VCaP (cell line): ENCODE measurements at regions not wholly inside any gene's neighbourhood (a gene's known extent, or its start where the extent isn't known, plus 50 kb on each side); places are given as distances from the start of the nearest gene placed in this dataset.

Experiments
- H3K27ac ChIP-seq: fragments of 450-650 bp; 2 replicates; pipeline ENCODE4 v1.5.1; 2017
- CTCF ChIP-seq: fragments of 450-650 bp; conservative IDR thresholded peaks from 2 replicates; pipeline ENCODE4 v1.5.1; 2017; ENCODE audit warnings: mild to moderate bottlenecking, moderate library complexity

GRCh38 chr3:17979911-17980310, 237.5 kb upstream of the TBC1D5 start:
- H3K27ac ChIP-seq, result no peak overlapping the region
- no peak for TF ChIP-seq CTCF

GRCh38 chr3:17979252-17979651, 236.8 kb upstream of the TBC1D5 start:
- H3K27ac ChIP-seq, result no peak overlapping the region
- peak; percentile 48 for TF ChIP-seq CTCF

- peak overlapping the region; percentile 71 for H3K27ac ChIP-seq
- TF ChIP-seq CTCF, result peak; percentile 59
Measured at GRCh38 chr3:17974206-17974841, 231.9 kb upstream of the TBC1D5 start.

- no peak for TF ChIP-seq CTCF
- H3K27ac ChIP-seq, result peak overlapping the region; percentile 71
Measured at GRCh38 chr3:17972959-17973906, 230.8 kb upstream of the TBC1D5 start.

- peak overlapping the region; percentile 71 for H3K27ac ChIP-seq
Measured at GRCh38 chr3:17972476-17972875, 230.0 kb upstream of the TBC1D5 start.

GRCh38 chr3:17972030-17972429, 229.6 kb upstream of the TBC1D5 start:
- H3K27ac ChIP-seq, result peak overlapping the region; percentile 71
- TF ChIP-seq CTCF, result no peak

More at GRCh38 chr3:17972476-17972875, 230.0 kb upstream of the TBC1D5 start:
- TF ChIP-seq CTCF, result no peak

- no peak for TF ChIP-seq CTCF
- no peak overlapping the region for H3K27ac ChIP-seq
Measured at GRCh38 chr3:17969985-17970568, 227.6 kb upstream of the TBC1D5 start.
